Gastroesophageal sphincter (tissue), 4 donors: ENCODE measurements at regions not wholly inside any gene's neighbourhood (a gene's known extent, or its start where the extent isn't known, plus 50 kb on each side); places are given as distances from the start of the nearest gene placed in this dataset.

Experiments used
- ATAC-seq: fragments of 150-250 bp; one replicate; pipeline ENCODE4 v1.9.1; 2016; ENCODE audit warnings: mild to moderate bottlenecking, moderate library complexity
- H3K27ac ChIP-seq, 4 donors: fragments of 200-600 bp; sonication (generic) in 3 of 4; 1 replicate in 3 of 4; 2 replicates in 1 of 4; pipeline ENCODE4 v1.5.1; 2016 to 2019
- H3K27me3 ChIP-seq: fragments of 200-600 bp; sonication (generic); one replicate; pipeline ENCODE4 v1.5.1; 2019
- H3K36me3 ChIP-seq, 2 donors: fragments of 200-600 bp; sonication (generic); one replicate each; pipeline ENCODE4 v1.5.1; 2019; ENCODE audit warnings: control low read depth in 1 of 2
- H3K4me1 ChIP-seq, 3 donors: fragments of 200-600 bp; sonication (generic); 1 replicate in 2 of 3; 2 replicates in 1 of 3; pipeline ENCODE4 v1.5.1; 2016 to 2019; ENCODE audit warnings: control low read depth in 2 of 3
- H3K4me3 ChIP-seq, 2 donors: fragments of 200-600 bp; sonication (generic); one replicate each; pipeline ENCODE4 v1.5.1; 2019; ENCODE audit warnings: mild to moderate bottlenecking in 1 of 2, moderate library complexity in 1 of 2
- H3K9me3 ChIP-seq, 3 donors: fragments of 200-600 bp; sonication (generic); one replicate each; pipeline ENCODE4 v1.5.1; 2017 to 2019; ENCODE audit warnings: control low read depth in 2 of 3
- CTCF ChIP-seq, 4 experiments: fragments of 200-600 bp in 2 of 4; fragments of 450-650 bp in 2 of 4; sonication (generic) in 1 of 4; IDR thresholded peaks; one replicate each; pipeline ENCODE4 v1.5.1; 2017 to 2019; ENCODE audit warnings: antibody characterized with exemption in 4 of 4, mild to moderate bottlenecking in 2 of 4, moderate library complexity in 2 of 4
- EP300 ChIP-seq: sonication (generic); formaldehyde crosslinking; IDR thresholded peaks from one replicate; pipeline ENCODE4 v1.6.1; 2017; ENCODE audit warnings: antibody characterized with exemption, mild to moderate bottlenecking
- POLR2A ChIP-seq, 2 donors: fragments of 450-650 bp; IDR thresholded peaks; one replicate each; pipeline ENCODE4 v1.6.1; 2017; ENCODE audit warnings: antibody characterized with exemption in 2 of 2, mild to moderate bottlenecking in 2 of 2, moderate library complexity in 1 of 2
- POLR2AphosphoS5 ChIP-seq: sonication (generic); formaldehyde crosslinking; IDR thresholded peaks from one replicate; pipeline ENCODE4 v1.6.1; 2017; ENCODE audit warnings: antibody characterized with exemption
- WGBS, 2 donors: methylation state at CpG; one replicate each; pipeline ENCODE4 v1.1.5; 2018; ENCODE audit warnings: low coverage in 1 of 2; 5-methylcytosine and 5-hydroxymethylcytosine counted together

DNA sequence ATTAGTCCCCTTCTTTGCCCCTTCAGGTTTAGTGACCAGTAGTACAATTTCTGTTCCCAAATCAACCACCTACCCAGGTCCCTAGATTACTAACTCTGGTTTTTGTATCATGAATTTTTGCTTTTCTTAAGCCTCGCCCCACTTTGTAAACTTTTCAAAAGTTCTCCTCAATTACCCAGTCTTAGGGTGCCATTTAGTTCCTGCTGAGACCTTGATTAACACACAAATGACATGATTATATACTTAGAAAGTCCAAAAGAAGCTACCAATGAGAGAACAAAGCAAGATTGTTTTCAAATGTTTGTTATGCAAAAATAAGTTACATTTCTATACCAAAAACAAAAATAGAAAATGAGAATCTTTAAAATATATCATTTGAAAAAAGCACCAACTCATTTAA lies 594.4 kb downstream of the SQOR start:
- Histone ChIP-seq H3K27me3 (no peaks in the 10 kb centered on the region), H3K27ac (no peak overlapping the region), H3K9me3 (no peaks in the 10 kb centered on the region), H3K4me3 (no peak overlapping the region), H3K36me3 (no peaks in the 10 kb centered on the region), H3K4me1 (no peaks in the 10 kb centered on the region)
- WGBS, 2 donors = 29 to 30% methylated on average over 1 of the region's 1 CpG
- no peak for ATAC-seq
- no peak for TF ChIP-seq EP300
- no peak for TF ChIP-seq CTCF (IDR thresholded peaks at IDR 0.05)
- TF ChIP-seq POLR2A (IDR thresholded peaks at IDR 0.05) = no peak
- TF ChIP-seq POLR2AphosphoS5 = no peak

- Histone ChIP-seq H3K27ac (no peak overlapping the region), H3K36me3 (no peaks in the 10 kb centered on the region), H3K4me3 (no peak overlapping the region), H3K9me3 (no peaks in the 10 kb centered on the region), H3K4me1 (no peaks in the 10 kb centered on the region), H3K27me3 (no peaks in the 10 kb centered on the region)
- TF ChIP-seq CTCF (IDR thresholded peaks at IDR 0.05) (no peak), EP300 (no peak), POLR2AphosphoS5 (no peak), POLR2A (IDR thresholded peaks at IDR 0.05) (no peak)
- WGBS, 2 donors = 74 to 76% methylated on average over 5 of the region's 5 CpGs
- ATAC-seq = no peak
Measured at GRCh38 chr15:46231786-46232185, 597.0 kb downstream of the SQOR start.

DNA sequence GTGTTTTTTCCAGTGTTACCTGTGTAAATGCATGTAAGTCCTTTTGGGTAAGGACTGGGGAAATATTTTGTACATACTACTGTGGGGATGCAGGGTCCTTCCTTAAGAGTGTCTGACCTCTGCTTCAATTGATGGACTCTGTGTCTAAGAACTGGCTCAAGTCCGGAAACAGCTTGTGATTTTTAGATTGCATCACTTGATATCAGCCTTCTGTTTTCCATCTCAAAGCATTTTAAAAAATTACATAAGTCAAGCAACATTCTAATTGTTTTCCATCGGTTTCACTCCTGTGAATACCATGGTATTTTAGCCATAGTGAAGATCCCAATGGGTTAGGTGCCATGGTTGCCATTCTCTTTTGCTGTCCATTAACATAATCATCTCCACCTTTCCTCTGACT lies 597.6 kb downstream of the SQOR start:
- Histone ChIP-seq H3K36me3 (no peaks in the 10 kb centered on the region), H3K9me3 (no peaks in the 10 kb centered on the region), H3K4me3 (no peak overlapping the region), H3K4me1 (no peaks in the 10 kb centered on the region), H3K27me3 (no peaks in the 10 kb centered on the region), H3K27ac (no peak overlapping the region)
- 48 to 70% methylated on average over 2 of the region's 2 CpGs for WGBS, 2 donors
- ATAC-seq = no peak
- TF ChIP-seq CTCF (IDR thresholded peaks at IDR 0.05) (no peak), EP300 (no peak), POLR2A (IDR thresholded peaks at IDR 0.05) (no peak), POLR2AphosphoS5 (no peak)

DNA sequence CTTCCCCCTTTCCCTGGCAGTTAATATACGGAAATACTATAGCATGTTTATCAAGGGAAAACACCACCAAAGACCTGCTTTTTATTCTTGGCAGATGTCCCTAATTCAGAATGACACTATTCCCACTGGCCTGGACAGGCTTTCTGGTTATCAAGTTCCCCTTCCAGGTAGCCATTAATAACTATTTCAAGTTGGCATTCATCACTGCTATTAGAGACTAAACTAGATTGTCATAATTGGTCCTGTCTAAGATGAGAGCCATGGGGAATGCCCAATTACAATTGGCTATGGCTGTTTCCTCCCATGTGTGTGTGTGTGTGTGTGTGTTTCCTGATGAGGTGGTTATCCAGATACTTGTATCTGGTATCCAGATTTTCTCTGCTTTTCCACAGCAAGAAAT lies 608.1 kb downstream of the SQOR start:
- whole genome bisulfite sequencing, 2 donors = 53 to 60% methylated on average over 1 of the region's 1 CpG
- H3K4me1 ChIP-seq = no peaks in the 10 kb centered on the region
- TF ChIP-seq CTCF (IDR thresholded peaks at IDR 0.05) = no peak
- no peak for TF ChIP-seq EP300
- no peak for TF ChIP-seq POLR2A (IDR thresholded peaks at IDR 0.05)
- no peak for TF ChIP-seq POLR2AphosphoS5
- H3K9me3 ChIP-seq = no peaks in the 10 kb centered on the region
- no peak for ATAC-seq
- no peaks in the 10 kb centered on the region for H3K36me3 ChIP-seq
- no peaks in the 10 kb centered on the region for H3K27me3 ChIP-seq
- H3K27ac ChIP-seq = no peak overlapping the region
- no peak overlapping the region for H3K4me3 ChIP-seq

GRCh38 chr15:46251903-46252302 lies 617.1 kb downstream of the SQOR start:
- WGBS, 2 donors = 56 to 83% methylated on average over 3 of the region's 3 CpGs

More at GRCh38 chr15:46251903-46252302, 617.1 kb downstream of the SQOR start:
- TF ChIP-seq POLR2AphosphoS5 (no peak), POLR2A (IDR thresholded peaks at IDR 0.05) (no peak), EP300 (no peak), CTCF (IDR thresholded peaks at IDR 0.05) (no peak)
- Histone ChIP-seq H3K9me3 (no peaks in the 10 kb centered on the region), H3K4me3 (no peak overlapping the region), H3K36me3 (no peaks in the 10 kb centered on the region), H3K4me1 (no peaks in the 10 kb centered on the region), H3K27ac (no peak overlapping the region), H3K27me3 (no peaks in the 10 kb centered on the region)
- no peak for ATAC-seq
